ENCODE measurements at regions not wholly inside any gene's neighbourhood (a gene's known extent, or its start where the extent isn't known, plus 50 kb on each side); places are given as distances from the start of the nearest gene placed in this dataset.

DNA sequence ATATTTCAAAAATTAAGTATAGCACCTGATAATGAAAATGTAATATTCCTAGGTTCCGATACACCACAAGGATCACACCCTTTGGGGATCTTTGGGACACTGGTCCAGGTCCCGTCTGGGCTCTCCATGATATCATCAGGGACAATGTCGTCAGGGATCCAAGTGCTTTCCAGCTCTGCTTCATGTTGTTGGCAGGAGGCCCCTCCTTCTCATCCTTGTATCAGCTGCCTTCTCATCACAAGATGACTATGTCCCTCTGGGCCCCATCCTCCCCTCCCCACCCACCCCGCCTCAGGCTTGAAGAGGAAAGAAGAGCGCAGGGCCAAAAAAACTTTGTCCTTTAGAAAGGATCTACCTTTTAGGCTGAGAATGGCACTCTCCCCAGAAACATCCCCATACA lies 128.3 kb upstream of the KLF3 start:
- TF ChIP-seq, protein P1, sequence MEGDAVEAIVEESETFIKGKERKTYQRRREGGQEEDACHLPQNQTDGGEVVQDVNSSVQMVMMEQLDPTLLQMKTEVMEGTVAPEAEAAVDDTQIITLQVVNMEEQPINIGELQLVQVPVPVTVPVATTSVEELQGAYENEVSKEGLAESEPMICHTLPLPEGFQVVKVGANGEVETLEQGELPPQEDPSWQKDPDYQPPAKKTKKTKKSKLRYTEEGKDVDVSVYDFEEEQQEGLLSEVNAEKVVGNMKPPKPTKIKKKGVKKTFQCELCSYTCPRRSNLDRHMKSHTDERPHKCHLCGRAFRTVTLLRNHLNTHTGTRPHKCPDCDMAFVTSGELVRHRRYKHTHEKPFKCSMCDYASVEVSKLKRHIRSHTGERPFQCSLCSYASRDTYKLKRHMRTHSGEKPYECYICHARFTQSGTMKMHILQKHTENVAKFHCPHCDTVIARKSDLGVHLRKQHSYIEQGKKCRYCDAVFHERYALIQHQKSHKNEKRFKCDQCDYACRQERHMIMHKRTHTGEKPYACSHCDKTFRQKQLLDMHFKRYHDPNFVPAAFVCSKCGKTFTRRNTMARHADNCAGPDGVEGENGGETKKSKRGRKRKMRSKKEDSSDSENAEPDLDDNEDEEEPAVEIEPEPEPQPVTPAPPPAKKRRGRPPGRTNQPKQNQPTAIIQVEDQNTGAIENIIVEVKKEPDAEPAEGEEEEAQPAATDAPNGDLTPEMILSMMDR (IDR thresholded peaks at IDR 0.05), result no peak
- no peak for TF ChIP-seq POLR2A (IDR thresholded peaks at IDR 0.05)
